ENCODE measurements at regions not wholly inside any gene's neighbourhood (a gene's known extent, or its start where the extent isn't known, plus 50 kb on each side); places are given as distances from the start of the nearest gene placed in this dataset.

- in situ Hi-C loops (cut with HindIII; ENCODE audit: low pct_ligation_motif_present, low sequenced_read_pairs): no loop called here
- no peak for DNase-seq
- Histone ChIP-seq H3K27me3 (replicated peaks) (no peaks in the 10 kb centered on the region), H3K36me3 (replicated peaks) (no peaks in the 10 kb centered on the region), H3K27ac (no peak overlapping the region), H3K4me3 (ENCODE audit: low read depth, low read length) (no peak overlapping the region)
- TF ChIP-seq, protein P1, sequence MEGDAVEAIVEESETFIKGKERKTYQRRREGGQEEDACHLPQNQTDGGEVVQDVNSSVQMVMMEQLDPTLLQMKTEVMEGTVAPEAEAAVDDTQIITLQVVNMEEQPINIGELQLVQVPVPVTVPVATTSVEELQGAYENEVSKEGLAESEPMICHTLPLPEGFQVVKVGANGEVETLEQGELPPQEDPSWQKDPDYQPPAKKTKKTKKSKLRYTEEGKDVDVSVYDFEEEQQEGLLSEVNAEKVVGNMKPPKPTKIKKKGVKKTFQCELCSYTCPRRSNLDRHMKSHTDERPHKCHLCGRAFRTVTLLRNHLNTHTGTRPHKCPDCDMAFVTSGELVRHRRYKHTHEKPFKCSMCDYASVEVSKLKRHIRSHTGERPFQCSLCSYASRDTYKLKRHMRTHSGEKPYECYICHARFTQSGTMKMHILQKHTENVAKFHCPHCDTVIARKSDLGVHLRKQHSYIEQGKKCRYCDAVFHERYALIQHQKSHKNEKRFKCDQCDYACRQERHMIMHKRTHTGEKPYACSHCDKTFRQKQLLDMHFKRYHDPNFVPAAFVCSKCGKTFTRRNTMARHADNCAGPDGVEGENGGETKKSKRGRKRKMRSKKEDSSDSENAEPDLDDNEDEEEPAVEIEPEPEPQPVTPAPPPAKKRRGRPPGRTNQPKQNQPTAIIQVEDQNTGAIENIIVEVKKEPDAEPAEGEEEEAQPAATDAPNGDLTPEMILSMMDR (IDR thresholded peaks at IDR 0.05; ENCODE audit: low read depth, low read length, missing control alignments): no peak
Observed at GRCh38 chr1:62952596-62952995, 168.7 kb downstream of the ATG4C start.

- H3K27ac ChIP-seq: no peak overlapping the region
- no peak for DNase-seq
- no peak overlapping the region for H3K4me3 ChIP-seq (ENCODE audit: low read depth, low read length)
- in situ Hi-C loops (cut with HindIII; ENCODE audit: low pct_ligation_motif_present, low sequenced_read_pairs): no loop called here
- no peaks in the 10 kb centered on the region for H3K36me3 ChIP-seq (replicated peaks)
- no peaks in the 10 kb centered on the region for H3K27me3 ChIP-seq (replicated peaks)
- TF ChIP-seq, protein P1 (IDR thresholded peaks at IDR 0.05; ENCODE audit: low read depth, low read length, missing control alignments): no peak
Observed at GRCh38 chr1:62953633-62954032, 169.7 kb downstream of the ATG4C start.

GRCh38 chr1:62954758-62955157 is 170.8 kb downstream of the ATG4C start:
- TF ChIP-seq, protein P1 (IDR thresholded peaks at IDR 0.05; ENCODE audit: low read depth, low read length, missing control alignments): no peak
- Histone ChIP-seq H3K36me3 (replicated peaks) (no peaks in the 10 kb centered on the region), H3K4me3 (ENCODE audit: low read depth, low read length) (no peak overlapping the region), H3K27me3 (replicated peaks) (no peaks in the 10 kb centered on the region), H3K27ac (no peak overlapping the region)
- in situ Hi-C loops (cut with HindIII; ENCODE audit: low pct_ligation_motif_present, low sequenced_read_pairs): no loop called here
- no peak for DNase-seq

- Histone ChIP-seq H3K36me3 (replicated peaks) (no peaks in the 10 kb centered on the region), H3K4me3 (ENCODE audit: low read depth, low read length) (no peak overlapping the region), H3K27me3 (replicated peaks) (no peaks in the 10 kb centered on the region), H3K27ac (no peak overlapping the region)
- DNase-seq: no peak
- in situ Hi-C loops (cut with HindIII; ENCODE audit: low pct_ligation_motif_present, low sequenced_read_pairs): no loop called here
- TF ChIP-seq, protein P1 (IDR thresholded peaks at IDR 0.05; ENCODE audit: low read depth, low read length, missing control alignments): no peak
Observed at GRCh38 chr1:62955666-62956065, 171.7 kb downstream of the ATG4C start.

DNA sequence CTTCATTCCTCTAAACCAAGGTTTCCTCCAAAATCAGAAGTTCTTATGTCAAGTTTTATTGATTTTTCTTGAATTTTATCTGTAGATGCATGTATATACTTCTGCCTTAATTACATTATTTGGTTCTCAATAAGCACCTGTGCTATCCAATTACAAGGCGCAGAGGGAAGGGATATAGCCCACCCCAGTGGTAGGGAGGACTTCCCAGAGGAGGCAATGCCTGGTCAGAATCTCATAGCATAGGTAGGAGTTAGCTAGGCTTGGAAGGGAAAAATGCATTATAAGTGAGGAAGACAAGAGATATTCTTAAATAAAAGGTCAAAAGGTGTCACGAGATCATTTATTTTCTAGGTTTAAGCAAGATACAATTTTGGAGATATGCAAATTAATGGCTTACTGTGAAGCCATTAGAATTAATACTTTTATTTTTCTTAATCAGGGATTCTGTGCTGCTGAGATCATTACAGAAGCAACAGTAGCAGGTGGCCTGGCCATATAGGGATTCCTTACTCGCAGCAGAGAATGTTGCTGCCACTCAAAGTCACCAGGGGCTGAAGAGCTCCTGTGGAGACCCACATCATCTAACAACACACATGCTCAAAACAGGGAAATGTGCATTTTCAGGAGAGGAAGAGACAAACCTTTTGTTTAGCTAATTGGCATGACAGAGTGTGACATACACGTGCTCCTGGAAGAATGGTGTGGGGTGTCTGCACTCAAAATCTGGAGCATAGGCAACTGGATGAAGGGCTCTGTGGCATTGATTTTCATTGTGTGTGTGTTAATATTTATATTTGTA is 178.3 kb downstream of the ATG4C start:
- no peak overlapping the region for H3K4me3 ChIP-seq (ENCODE audit: low read depth, low read length)
- no peak overlapping the region for H3K27ac ChIP-seq
- TF ChIP-seq, protein P1 (IDR thresholded peaks at IDR 0.05; ENCODE audit: low read depth, low read length, missing control alignments): no peak
- H3K27me3 ChIP-seq (replicated peaks): no peaks in the 10 kb centered on the region
- in situ Hi-C loops (cut with HindIII; ENCODE audit: low pct_ligation_motif_present, low sequenced_read_pairs): no loop called here
- no peaks in the 10 kb centered on the region for H3K36me3 ChIP-seq (replicated peaks)
- DNase-seq: no peak
